Left hindlimb (tissue), 1 donor: ENCODE measurements at regions not wholly inside any gene's neighbourhood (a gene's known extent, or its start where the extent isn't known, plus 50 kb on each side); places are given as distances from the start of the nearest gene placed in this dataset.
"Not testable (repeated sequence)": the region's sequence is repeated elsewhere in the genome, so short reads cannot be mapped to it uniquely, and the experiment has no call there.

ENCODE experiments used
- DNase-seq: peaks from one replicate; pipeline ENCODE4 v3.0.0-alpha.2; 2018

GRCh38 chrX:40891798-40892197, 156.5 kb upstream of the MED14 start:
- no peak for DNase-seq

- no peak for DNase-seq
Measured at GRCh38 chrX:40893251-40893910, 158.0 kb upstream of the MED14 start.

GRCh38 chrX:40895246-40895645, 159.9 kb upstream of the MED14 start:
- DNase-seq: no peak

GRCh38 chrX:40897718-40898270, 162.5 kb upstream of the MED14 start:
- no peak for DNase-seq

GRCh38 chrX:40904739-40905138, 169.4 kb upstream of the MED14 start:
- DNase-seq: not testable (repeated sequence)

GRCh38 chrX:40908026-40908425, 172.7 kb upstream of the MED14 start:
- no peak for DNase-seq

GRCh38 chrX:40908857-40909475, 173.6 kb upstream of the MED14 start:
- DNase-seq: no peak

- DNase-seq: no peak
Measured at GRCh38 chrX:40912166-40912565, 173.1 kb upstream of the USP9X start.

- DNase-seq: no peak
Measured at GRCh38 chrX:40912576-40912975, 172.7 kb upstream of the USP9X start.

- DNase-seq: no peak
Measured at GRCh38 chrX:40920351-40920750, 164.9 kb upstream of the USP9X start.

GRCh38 chrX:40922307-40922706, 162.9 kb upstream of the USP9X start:
- DNase-seq: no peak

GRCh38 chrX:40926739-40927427, 158.4 kb upstream of the USP9X start:
- DNase-seq: not testable (repeated sequence)

GRCh38 chrX:40928076-40928475, 157.2 kb upstream of the USP9X start:
- DNase-seq: no peak

- DNase-seq: no peak
Measured at GRCh38 chrX:40931921-40932320, 153.3 kb upstream of the USP9X start.

- DNase-seq: no peak
Measured at GRCh38 chrX:40933132-40933705, 152.0 kb upstream of the USP9X start.

- DNase-seq: peak; percentile 70
Measured at GRCh38 chrX:40933706-40934425, 151.4 kb upstream of the USP9X start.

GRCh38 chrX:40936827-40937226, 148.4 kb upstream of the USP9X start:
- no peak for DNase-seq

- no peak for DNase-seq
Measured at GRCh38 chrX:40938423-40938822, 146.8 kb upstream of the USP9X start.

GRCh38 chrX:40943093-40943641, 142.1 kb upstream of the USP9X start:
- no peak for DNase-seq

- peak; percentile 34 for DNase-seq
Measured at GRCh38 chrX:40945361-40945713, 139.9 kb upstream of the USP9X start.

GRCh38 chrX:40947276-40947675, 138.0 kb upstream of the USP9X start:
- DNase-seq: no peak

GRCh38 chrX:40949071-40949470, 136.2 kb upstream of the USP9X start:
- no peak for DNase-seq

GRCh38 chrX:40950546-40950945, 134.7 kb upstream of the USP9X start:
- no peak for DNase-seq
